ENCODE measurements at regions not wholly inside any gene's neighbourhood (a gene's known extent, or its start where the extent isn't known, plus 50 kb on each side); places are given as distances from the start of the nearest gene placed in this dataset.
"Not testable (repeated sequence)": the region's sequence is repeated elsewhere in the genome, so short reads cannot be mapped to it uniquely, and the experiment has no call there.

DNA sequence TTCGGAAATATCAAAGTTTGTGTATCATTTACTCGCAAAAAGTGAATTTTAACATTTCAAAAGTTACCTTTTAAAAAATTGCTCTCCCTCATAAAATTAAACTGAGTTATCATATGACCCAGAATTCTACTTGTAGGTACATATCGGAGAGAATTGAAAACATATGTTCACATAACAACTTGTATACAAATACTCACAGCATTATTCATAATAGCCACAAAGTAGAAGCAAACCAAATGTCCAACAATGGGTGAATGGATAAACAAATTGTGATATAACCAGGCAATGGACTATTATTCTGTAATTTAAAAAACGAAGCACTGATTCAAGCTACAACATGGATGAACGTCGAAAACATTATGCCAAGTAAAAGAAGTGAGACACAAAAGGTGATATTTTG is 412.0 kb upstream of the TCF4 start:
- no peak for FAIRE-seq

DNA sequence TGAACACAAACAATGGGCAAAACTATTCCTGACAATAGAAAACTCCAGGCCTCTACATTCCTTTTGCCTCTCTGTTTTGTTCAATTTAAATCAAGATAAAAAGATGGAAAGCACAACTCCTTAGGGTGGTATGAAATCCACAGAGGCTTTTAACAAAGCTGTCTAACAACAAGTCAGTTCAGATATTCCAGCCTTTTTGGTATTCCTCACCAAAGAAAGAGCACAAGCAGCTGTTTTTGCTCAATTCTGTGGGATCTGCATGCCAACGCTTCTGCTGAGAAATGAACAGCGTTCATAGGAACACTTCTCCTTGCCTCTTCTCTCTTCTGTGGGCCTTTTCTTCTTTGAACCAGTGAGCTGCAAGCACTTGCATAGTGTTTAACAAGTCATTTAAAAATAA is 411.6 kb upstream of the TCF4 start:
- no peak for FAIRE-seq

DNA sequence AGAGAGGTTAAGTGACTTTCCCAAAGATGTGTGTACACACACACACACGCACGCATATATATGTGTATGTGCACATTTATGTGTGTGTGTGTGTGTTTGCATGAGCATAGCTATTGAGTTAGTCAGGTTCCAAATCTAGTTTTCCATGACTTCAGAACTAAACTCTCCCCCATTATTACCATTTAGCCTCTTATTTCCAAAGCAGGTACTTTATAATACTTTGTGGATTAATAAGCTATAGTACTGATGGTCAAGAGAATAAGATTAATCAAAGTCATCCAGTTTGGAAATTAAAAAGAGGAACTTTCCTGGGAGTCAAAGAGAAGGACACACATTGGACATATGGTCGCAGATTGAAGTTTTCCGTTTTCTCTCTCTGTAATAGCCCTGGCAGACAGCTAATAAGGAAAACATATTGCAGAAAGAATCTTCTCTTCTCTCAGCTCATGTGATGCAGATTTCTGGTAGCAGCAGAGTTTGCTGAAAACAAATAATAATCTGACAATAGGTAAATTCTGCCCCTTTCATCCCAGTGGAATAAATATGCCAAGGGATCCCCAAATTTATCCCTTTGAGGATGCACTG is 410.9 kb upstream of the TCF4 start:
- FAIRE-seq: no peak

DNA sequence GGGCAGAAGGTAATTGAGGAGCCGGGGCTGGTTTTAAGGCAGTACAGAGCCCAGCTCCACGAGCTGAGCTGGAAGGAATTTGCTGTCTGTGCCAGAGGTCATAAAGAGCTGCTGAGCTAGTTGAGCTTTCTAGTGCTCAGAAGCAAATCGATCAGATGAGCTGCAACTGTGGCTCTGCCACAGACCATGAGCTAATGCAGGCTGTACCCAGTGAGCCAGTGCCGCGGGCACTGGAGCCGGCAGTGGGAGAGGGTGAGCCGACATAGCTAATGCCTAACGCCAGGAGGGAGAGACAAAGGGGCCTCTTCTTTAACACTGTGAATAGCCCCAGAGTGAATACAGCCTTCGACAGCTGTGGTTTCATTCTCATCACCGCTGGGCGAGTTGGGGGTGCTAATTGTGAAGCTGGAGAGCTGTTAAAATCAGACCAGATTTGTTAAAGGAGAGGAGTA is 410.1 kb upstream of the TCF4 start:
- FAIRE-seq: no peak

DNA sequence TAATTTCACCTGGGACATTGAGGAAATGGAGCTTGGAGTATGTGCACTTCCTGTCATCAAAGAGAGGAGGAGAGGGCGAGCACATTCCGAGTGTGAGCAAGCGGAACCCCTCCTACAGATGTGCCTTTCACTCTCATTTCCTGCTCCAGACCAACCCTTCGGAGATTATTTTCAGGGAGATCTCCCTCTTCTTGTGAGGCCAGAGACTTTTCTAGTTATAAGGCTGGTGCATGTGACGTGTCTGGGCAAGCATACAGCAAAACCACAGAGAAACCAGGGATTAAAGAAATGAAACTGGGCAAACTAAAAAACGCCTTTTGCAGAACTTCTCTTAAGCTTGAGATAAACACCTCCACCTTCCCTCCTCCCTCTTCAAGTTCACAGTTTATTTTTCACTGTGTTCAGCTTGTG is 409.2 kb upstream of the TCF4 start:
- no peak for FAIRE-seq

DNA sequence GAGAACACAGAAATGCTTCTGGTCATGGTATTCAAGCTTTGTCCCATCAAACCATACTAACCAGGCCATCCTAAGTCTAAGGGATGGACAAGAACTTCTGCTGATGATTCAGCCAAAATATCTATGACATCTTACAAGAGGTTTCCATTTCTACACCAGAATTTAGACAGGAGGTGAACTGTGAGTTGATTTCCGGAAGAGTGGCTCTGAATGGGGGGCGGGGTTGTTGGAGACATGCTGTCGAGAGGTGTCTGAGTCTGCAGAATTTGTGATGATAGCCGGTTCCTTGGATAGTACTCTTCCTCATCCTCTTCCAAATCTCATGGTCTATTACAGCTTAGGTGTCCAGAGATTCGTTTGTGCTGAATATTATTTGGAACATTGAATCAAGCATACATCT is 408.7 kb upstream of the TCF4 start:
- no peak for FAIRE-seq

DNA sequence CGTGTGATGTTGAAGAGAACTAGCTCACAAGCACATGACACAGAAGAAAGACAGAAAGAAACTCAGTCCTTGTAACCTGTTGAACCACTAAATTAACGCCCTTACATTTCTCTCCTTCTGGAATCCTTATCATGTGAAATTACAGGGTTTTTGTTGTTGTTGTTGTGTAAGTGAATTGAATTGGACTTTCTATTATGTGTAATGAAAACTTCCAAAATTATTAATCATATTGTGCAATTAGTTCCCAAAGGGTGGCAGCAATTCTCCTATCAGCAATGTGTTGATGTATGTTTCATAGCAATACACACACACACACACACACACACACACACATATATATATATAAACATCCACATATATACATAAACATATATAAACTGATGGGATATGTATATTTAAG is 402.2 kb upstream of the TCF4 start:
- FAIRE-seq: no peak

DNA sequence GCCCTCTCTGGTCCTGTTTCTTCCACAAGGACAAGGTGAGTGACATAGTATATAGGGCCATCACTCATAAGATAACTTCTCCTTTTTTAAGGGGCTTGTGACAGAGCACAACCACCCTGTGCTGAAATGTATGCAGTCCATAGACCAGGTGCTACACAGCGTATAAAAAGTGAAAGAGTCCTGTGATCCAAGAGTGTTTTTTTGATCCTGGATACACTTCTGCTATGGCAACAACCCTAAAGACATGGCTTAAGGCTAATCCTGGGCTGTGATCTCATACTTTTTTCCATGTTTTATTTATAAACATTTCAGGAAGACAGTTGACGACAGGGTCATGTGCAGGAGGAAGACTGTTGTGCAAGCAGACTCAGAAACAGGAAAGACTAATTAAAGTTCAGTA is 400.5 kb upstream of the TCF4 start:
- FAIRE-seq: no peak

DNA sequence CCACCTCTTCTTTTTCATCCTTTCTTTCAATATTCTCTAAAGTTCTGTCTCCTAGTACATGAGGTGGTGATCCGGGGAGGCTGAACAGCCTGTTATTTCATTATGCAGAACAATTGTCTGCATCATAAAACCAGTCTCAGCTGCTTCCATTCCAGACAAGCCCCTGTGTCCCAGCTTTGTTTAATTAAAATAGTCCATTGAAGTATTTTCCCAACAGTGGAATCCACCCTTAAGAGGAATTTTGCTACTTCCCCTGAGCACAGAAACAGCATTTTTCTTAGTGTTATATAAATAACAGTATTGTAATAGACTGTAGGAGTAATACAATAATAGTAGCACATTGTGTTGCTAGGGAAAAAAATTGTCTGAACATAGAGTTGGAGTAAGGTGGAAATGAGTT is 395.4 kb upstream of the TCF4 start:
- FAIRE-seq: no peak

DNA sequence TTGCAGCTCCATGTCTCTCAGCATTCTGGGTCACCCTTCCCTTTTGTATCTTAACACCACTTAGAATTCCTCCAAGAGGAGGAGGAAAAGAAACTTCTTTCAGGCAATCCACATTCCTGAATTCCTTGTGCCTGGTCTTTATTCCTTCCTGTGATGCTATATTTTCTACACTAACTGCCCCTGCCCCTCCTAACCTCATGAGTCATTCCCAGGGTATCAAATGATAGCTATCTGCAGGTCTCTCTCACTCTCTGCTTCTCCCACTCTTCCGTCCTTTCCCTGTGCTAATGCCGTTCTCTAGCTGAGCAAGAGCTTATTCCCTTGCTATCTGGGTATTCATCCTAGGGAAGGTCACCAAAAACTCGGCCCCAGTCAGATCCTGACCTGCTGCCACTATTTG is 395.0 kb upstream of the TCF4 start:
- FAIRE-seq: no peak

DNA sequence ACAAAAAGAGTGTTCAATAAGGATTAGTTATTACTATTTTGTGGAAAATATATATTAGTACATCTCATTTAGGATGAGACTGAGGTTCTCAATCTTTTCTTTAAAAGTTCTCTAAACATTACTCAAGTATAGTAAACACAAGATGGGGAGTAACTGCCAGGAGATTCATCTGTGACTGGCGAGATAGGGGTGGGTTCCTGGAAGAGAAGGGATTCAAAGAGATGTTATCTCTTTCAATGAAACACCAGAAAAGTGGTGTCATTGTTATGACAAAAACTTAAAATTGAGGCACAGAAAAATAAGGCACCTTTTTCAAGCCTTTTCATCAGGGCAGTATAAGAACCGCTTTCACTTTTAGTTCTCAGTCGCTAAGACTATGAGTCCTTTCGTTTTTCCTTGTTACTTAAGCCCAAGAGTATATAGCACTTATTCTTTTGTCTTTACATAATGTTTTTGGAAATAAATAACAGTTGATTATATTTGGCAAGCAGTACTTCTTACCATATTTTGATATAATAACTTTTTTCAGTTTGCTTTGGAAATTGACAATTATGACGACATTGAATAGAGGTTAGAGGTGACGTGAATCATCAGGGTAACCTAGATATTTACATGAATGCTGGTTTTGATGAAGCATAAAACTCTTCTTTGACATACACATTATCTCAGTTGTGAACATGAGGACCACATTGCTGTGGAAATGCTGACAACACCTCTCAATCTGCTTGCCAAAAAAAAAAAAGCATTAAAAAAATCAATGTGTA is 393.9 kb upstream of the TCF4 start:
- FAIRE-seq: no peak

DNA sequence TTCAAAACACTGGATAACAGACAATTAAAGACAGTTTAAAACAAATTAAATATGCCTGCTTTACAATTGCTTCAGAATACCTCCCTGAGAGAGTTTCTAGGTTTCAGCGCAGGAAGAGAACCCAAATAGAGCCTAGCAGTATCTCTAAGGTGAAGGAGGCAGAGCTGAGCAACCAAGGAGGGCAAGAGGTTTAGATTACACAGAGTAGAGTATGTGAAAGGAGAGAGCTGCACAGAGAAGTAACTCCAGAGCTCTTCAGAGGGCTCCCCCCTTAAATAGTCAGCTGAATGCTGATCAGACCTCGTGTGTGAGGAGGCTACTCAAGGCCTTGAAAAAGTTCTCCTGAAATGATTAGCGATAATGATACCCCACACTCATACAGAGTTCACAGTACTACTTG is 386.5 kb upstream of the TCF4 start:
- no peak for FAIRE-seq

DNA sequence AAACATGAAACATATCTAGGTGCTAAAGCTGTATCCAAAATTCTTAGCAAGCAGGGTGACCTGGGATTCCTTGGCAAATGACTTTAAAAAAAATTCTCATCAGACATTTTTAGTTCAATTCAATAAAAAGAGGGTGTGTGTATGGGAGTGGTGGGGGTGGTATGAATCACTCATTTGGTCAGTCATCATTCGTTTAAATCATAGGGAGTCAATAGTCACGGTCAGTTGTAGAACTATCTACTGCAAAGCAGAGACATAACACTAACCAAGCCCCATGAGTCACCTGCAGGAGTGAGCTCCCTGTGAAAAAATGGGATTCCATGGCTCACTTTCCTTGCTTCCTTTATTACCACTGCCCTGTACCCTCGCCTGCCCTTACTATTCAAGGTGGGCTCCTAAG is 380.6 kb upstream of the TCF4 start:
- FAIRE-seq: no peak

DNA sequence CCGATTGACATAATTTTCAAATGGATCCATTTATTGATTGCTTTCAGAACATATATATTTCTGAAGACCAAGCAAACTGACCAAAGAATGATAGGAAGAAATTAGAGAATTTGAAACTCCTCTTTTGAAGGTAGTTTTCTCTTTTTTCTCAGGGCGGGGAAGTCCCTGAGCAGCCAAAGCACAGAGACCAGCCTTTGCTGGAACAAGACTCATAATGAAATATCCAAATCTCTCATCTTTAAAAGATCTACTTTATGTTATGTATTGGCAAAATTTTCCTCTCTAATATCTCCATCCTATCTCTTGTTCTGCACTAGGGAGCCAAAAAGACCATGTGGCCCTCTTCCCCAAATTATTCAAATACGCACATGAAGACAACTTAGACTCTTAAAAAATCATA is 379.0 kb upstream of the TCF4 start:
- no peak for FAIRE-seq

DNA sequence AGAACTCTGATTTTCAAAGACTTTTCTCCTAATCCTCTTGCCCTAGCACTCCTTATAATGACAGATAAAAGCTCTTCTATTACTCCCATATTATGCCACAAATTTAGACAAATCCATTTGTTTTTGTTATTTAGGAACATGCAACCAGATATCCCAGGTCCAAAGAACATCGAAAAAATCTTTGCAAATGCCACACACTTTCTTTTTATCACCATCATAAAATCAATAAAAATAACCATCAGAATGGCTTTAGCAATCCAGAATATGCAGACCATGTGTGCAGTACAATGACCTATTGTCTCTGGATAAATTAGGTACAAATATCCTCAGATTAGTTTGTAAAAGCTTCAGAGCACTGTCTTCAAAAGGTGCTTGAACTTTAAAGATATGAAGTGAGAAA is 376.2 kb upstream of the TCF4 start:
- FAIRE-seq: no peak

DNA sequence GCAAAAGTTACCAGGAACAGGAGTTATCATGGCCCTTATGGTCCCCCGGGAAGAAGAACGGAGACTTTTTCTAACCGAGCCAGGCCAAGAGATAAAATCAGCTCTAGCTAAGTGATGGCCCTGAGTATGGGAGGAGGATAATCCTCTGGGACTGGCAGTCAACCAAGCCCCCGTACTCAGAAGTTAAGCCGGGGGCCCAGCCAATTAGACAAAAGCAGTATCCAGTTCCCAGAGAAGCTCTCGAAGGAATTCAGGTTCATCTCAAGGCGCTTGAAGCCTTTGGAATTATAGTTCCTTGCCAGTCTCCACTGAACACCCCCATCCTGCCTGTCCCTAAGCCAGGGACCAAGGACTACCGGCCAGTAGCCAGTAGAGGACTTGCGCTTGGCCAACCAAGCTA is 365.3 kb upstream of the TCF4 start:
- FAIRE-seq: no peak

DNA sequence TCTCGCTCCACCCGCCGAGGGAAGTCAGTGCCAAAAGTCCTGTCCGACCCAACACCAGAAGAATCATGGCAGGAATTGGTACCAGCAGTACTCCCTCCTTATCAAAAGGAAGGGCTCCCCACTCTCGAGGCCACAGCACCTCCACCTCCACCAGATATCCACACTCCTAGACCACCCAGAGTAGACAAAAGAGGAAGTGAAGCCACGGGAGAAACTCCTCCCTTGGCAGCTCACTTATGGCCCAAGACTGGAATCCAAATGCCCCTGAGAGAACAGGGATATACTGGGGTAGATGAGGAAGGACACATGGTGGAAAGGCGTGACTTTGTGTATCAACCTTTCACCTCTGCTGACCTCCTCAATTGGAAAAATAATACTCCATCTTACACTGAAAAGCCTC is 363.7 kb upstream of the TCF4 start:
- not testable (repeated sequence) for FAIRE-seq

DNA sequence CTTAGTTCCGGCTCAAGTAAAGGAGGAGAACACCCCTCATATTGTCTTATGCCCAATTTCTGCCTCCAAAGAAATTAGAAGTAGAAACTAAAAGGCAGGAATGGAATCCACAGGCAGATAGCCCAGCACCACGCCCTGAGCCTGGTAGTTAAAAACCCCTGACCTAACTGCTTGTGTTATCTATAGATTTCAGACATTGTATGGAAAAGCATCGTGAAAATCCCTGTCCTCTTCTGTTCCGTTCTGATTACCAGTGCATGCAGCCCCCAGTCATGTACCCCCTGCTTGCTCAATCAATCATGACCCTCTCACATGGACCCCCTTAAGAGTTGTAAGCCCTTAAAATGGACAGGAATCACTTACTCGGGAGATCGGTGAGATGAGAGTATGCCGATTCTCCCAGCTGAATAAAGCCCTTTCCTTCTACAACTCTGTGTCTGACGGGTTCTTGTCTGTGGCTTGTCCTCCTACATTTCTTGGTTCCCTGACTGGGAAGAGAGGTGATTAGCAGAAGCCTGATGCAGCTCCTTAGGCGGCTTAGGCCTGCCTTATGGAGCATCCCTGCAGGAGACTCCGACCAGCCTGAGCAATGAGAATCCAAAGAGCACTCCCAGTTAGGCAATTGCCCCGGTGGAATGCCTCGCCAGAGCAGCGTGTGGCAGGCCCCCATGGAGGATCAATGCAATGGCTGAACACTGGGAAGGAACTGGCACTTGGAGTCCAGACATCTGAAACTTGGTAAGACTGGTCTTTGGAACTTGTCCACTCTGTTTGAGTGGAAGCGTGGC is 362.6 kb upstream of the TCF4 start:
- no peak for FAIRE-seq

DNA sequence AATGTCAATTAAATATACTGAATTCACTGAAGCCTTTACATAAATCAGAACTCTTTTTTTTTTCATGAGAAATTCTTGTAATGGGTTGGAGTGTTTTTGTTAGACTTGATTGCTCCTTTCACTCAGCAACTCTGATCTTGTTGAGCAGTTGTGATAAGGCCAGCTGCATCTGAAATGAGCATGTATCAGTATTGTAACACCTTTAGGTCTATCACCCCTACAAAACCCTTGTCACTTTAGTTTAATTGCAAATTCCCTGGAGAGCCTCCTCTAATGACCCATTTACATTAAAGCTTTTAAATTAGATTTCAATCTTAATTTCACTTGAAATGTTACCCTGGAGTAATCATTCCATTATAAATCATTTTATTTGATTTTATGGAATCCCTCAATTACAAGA is 346.8 kb upstream of the TCF4 start:
- no peak for FAIRE-seq

DNA sequence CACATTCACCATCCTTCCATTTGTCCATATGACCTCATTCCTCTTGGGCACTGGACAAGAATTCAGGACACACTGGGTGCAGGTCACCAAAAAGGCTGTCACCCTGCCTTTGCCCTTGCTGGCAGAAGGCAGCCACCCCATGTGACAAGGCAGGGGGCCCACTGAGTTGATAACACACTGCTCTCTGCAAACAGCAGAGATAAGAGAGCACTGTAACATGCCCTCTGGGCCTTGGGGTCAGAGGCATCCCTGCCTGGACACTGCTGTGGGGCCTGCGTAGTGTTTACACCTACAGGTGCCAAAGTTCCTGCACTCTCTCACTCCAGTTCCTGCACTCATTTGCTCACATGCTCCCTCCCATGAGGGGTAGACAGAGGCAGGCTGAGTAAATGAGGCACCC is 344.7 kb upstream of the TCF4 start:
- no peak for FAIRE-seq

DNA sequence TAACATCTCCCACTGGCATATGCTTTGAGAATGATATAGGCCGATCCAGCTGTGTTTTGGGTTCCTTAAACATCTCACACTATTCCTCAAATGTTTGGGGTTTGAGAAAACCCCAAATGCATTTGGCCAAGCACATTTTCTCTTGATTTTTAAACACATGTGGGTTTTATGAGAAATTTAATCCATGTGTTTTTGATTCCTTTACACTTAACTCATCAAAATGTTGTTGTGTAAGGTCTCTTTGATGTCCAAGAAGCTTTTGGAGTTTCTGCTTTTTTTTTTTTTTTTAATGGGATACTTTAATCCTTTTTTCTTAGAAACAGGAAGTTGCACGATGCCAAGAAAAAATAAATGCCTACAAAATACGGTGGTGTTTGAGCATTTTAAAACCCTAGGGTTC is 339.8 kb upstream of the TCF4 start:
- FAIRE-seq: no peak

DNA sequence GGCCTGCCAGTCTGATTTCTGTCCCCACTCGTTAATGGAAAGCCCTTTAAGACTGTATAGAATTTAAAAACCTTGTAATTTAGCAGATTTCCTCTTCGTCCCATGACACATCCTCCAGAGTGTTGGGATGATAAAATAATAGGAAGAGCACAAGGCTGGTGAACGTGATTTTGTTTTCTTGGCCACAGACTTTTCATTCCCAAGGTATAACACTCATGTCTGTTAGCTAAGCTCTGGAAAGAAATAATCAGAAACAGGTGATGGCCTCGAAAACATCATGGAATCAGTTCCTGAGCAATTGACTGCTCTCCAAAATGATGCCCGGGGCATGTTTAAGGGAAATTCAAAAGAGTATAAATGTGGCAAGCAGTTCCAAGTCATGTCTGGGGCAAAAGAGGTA is 337.8 kb upstream of the TCF4 start:
- no peak for FAIRE-seq

DNA sequence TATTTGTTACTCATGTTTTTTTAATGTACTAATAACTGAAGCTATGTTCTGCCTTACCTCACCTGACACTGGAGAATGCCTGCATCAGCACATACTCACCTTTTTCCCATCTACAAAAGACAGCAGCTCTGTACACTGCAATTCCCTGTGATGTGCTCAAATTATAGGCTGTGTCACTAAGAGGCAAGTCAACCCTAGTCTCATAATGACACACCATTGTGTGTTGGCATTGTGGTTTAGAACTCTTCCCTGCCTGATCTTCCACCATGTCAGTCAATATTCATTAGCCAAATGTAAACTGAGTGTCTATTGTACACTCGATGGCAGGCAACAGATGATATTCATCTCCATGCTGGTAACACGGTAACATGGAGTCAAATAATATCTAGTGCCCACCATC is 332.1 kb upstream of the TCF4 start:
- FAIRE-seq: no peak

DNA sequence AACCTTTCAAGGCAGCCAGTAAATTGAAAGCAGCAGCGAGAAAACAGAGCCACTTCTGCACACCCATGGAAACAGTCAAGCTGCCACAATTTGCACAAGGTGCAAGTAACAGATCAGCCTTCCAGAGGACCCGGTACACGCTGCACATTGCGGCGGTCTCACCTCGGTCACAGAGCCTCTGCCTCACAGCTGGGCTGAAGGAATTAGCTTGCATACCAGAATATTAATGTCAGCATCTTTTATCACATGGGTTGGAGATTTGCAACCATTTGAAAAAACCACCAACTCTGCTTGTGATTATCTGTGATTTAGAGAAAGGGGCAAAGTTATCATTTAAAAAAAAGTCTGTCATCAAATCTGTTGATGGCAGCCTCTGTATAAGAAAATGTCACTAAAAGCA is 330.5 kb upstream of the TCF4 start:
- no peak for FAIRE-seq

Measured in colon (tissue), 2 donors.